DOHH2 (cell line): ENCODE measurements at regions not wholly inside any gene's neighbourhood (a gene's known extent, or its start where the extent isn't known, plus 50 kb on each side); places are given as distances from the start of the nearest gene placed in this dataset.

Experiments
- H3F3A ChIP-seq: fragments of 200-600 bp; sonication (generic), shearing (Covaris generic); 2 replicates; pipeline ENCODE4 v1.6.0; 2016; ENCODE audit warnings: antibody characterized with exemption, mild to moderate bottlenecking; ENCODE audit not compliant: control insufficient read depth, insufficient read depth
- H3K27ac ChIP-seq: fragments of 200-600 bp; sonication (generic); 2 replicates; pipeline ENCODE4 v1.5.1; 2014; ENCODE audit warnings: low read depth, mild to moderate bottlenecking, low read length, moderate library complexity
- H3K27me3 ChIP-seq: fragments of 200-600 bp; sonication (generic); 2 replicates; pipeline ENCODE4 v1.6.1; 2014; ENCODE audit warnings: mild to moderate bottlenecking, low read length, mixed read lengths; ENCODE audit not compliant: control insufficient read depth
- H3K36me3 ChIP-seq: fragments of 200-600 bp; sonication (generic); 2 replicates; pipeline ENCODE4 v1.6.1; 2014; ENCODE audit warnings: mild to moderate bottlenecking, low read length, moderate library complexity, mixed read lengths; ENCODE audit not compliant: control insufficient read depth
- H3K4me1 ChIP-seq: fragments of 200-600 bp; sonication (generic); 2 replicates; pipeline ENCODE4 v1.6.1; 2014; ENCODE audit warnings: mild to moderate bottlenecking, low read length, mixed read lengths; ENCODE audit not compliant: control insufficient read depth
- H3K4me2 ChIP-seq: fragments of 200-600 bp; sonication (generic); 2 replicates; pipeline ENCODE4 v1.6.0; 2014; ENCODE audit warnings: mild to moderate bottlenecking, low read length, moderate library complexity
- H3K4me3 ChIP-seq: fragments of 200-600 bp; sonication (generic); 2 replicates; pipeline ENCODE4 v1.5.1; 2014; ENCODE audit warnings: mild to moderate bottlenecking, low read length, mixed read lengths
- H3K79me2 ChIP-seq: fragments of 200-600 bp; sonication (generic); 2 replicates; pipeline ENCODE4 v1.6.1; 2014; ENCODE audit warnings: mild to moderate bottlenecking, low read length, mixed read lengths; ENCODE audit not compliant: control insufficient read depth
- H3K9me2 ChIP-seq: fragments of 200-600 bp; sonication (generic); replicated peaks from 2 replicates; pipeline ENCODE4 v1.6.1; 2014; ENCODE audit warnings: mild to moderate bottlenecking, low read length, mixed read lengths; ENCODE audit not compliant: control insufficient read depth
- H3K9me3 ChIP-seq: fragments of 200-600 bp; sonication (generic); 2 replicates; pipeline ENCODE4 v1.6.1; 2014; ENCODE audit warnings: antibody characterized with exemption, low read length, mixed read lengths; ENCODE audit not compliant: control insufficient read depth, insufficient read depth
- H4K20me1 ChIP-seq: fragments of 200-600 bp; sonication (generic); 2 replicates; pipeline ENCODE4 v1.6.0; 2014; ENCODE audit warnings: low read depth, mild to moderate bottlenecking, antibody characterized with exemption, low read length, moderate library complexity; ENCODE audit not compliant: control insufficient read depth, insufficient read depth
- EZH2phosphoT487 ChIP-seq: fragments of 200-600 bp; sonication (generic); IDR thresholded peaks from 2 replicates; pipeline ENCODE4 v1.6.1; 2017; ENCODE audit warnings: borderline replicate concordance, mild to moderate bottlenecking, antibody characterized with exemption, low read length, moderate library complexity, mixed read lengths
- TF ChIP-seq, protein P1 (sequence below): fragments of 200-600 bp; sonication (generic); IDR thresholded peaks from one replicate; pipeline ENCODE4 v1.5.1; 2014; ENCODE audit warnings: antibody characterized with exemption, mild to moderate bottlenecking, low read depth, low read length; ENCODE audit not compliant: poor library complexity, severe bottlenecking

DNA sequence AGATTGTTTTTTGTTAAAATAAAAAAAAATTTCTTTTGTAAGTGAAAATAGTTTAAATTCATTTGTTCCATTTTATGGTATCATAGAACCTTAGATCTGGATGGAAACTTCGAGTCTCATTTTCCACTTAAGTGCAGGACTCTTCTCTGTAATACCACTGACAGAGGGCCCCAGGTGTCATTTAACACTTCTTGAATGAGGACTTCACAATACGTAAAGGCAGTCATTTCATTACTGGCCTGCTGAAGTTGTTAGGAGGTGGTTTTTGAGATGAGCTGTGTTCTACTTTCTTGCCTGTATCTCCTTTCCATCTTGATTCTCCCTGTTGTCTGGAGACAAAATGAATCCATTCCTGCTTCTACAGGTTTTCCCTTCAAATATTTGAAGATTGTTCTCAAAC lies 455.3 kb downstream of the DMRT2 start:
- Histone ChIP-seq H3K9me3 (no peaks in the 10 kb centered on the region), H3F3A (no peaks in the 10 kb centered on the region), H3K27me3 (no peaks in the 10 kb centered on the region), H3K4me3 (no peak overlapping the region), H3K9me2 (no peaks in the 10 kb centered on the region), H3K79me2 (no peaks in the 10 kb centered on the region), H3K36me3 (no peaks in the 10 kb centered on the region), H3K27ac (no peak overlapping the region), H3K4me1 (no peaks in the 10 kb centered on the region), H4K20me1 (no peaks in the 10 kb centered on the region), H3K4me2 (no peak overlapping the region)
- no peak for TF ChIP-seq EZH2phosphoT487
- TF ChIP-seq, protein P1, sequence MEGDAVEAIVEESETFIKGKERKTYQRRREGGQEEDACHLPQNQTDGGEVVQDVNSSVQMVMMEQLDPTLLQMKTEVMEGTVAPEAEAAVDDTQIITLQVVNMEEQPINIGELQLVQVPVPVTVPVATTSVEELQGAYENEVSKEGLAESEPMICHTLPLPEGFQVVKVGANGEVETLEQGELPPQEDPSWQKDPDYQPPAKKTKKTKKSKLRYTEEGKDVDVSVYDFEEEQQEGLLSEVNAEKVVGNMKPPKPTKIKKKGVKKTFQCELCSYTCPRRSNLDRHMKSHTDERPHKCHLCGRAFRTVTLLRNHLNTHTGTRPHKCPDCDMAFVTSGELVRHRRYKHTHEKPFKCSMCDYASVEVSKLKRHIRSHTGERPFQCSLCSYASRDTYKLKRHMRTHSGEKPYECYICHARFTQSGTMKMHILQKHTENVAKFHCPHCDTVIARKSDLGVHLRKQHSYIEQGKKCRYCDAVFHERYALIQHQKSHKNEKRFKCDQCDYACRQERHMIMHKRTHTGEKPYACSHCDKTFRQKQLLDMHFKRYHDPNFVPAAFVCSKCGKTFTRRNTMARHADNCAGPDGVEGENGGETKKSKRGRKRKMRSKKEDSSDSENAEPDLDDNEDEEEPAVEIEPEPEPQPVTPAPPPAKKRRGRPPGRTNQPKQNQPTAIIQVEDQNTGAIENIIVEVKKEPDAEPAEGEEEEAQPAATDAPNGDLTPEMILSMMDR, result no peak

DNA sequence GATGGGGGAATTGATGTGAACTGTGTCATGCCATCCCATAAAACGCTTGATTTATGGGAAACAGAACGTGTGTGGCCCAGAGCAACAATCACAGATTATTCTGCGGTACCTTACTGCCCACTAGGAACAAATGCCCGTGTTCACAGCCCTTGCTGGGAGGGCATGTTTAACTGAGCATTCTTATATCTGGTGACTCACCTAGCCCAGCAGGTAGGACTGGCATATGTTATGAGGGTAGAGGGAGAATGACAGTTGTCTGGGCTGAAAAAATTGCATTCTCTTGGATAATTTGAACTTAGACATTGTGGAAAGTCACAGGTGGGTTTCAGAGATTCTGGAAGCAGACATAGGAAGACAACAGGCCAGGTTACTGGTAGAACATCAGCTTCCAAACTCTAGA lies 460.6 kb downstream of the DMRT2 start:
- no peak overlapping the region for H3K27ac ChIP-seq
- no peaks in the 10 kb centered on the region for H3K9me3 ChIP-seq
- TF ChIP-seq, protein P1, result no peak
- TF ChIP-seq EZH2phosphoT487, result no peak
- H4K20me1 ChIP-seq, result no peaks in the 10 kb centered on the region
- no peaks in the 10 kb centered on the region for H3K4me1 ChIP-seq
- no peaks in the 10 kb centered on the region for H3K79me2 ChIP-seq
- no peak overlapping the region for H3K4me2 ChIP-seq
- H3K36me3 ChIP-seq, result no peaks in the 10 kb centered on the region
- H3F3A ChIP-seq, result no peaks in the 10 kb centered on the region
- no peak overlapping the region for H3K4me3 ChIP-seq
- no peaks in the 10 kb centered on the region for H3K9me2 ChIP-seq
- H3K27me3 ChIP-seq, result no peaks in the 10 kb centered on the region

DNA sequence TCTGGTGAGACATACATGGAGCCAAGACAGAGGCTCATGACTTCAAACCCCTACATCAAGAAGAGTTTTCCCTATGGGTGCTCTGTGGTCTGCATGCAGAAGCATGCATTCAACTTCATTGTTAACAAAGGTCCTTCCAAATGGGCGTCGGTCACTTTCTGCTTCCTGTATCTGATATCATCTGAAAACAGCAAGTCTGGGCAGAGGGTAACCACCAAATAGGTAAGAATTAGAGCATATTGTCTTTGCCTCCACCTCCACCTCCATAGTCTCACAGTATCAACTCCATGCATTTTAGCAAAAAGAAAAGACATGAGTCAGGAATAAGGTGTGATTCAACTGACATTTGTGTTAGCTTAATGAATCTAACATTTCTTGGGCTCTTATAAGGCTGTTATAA lies 462.9 kb downstream of the DMRT2 start:
- no peaks in the 10 kb centered on the region for H3K9me2 ChIP-seq
- no peaks in the 10 kb centered on the region for H3K9me3 ChIP-seq
- H3K4me3 ChIP-seq, result no peak overlapping the region
- no peaks in the 10 kb centered on the region for H4K20me1 ChIP-seq
- H3K36me3 ChIP-seq, result no peaks in the 10 kb centered on the region
- H3F3A ChIP-seq, result no peaks in the 10 kb centered on the region
- no peak overlapping the region for H3K4me2 ChIP-seq
- TF ChIP-seq, protein P1, result no peak
- TF ChIP-seq EZH2phosphoT487, result no peak
- no peaks in the 10 kb centered on the region for H3K4me1 ChIP-seq
- no peaks in the 10 kb centered on the region for H3K27me3 ChIP-seq
- no peaks in the 10 kb centered on the region for H3K79me2 ChIP-seq
- no peak overlapping the region for H3K27ac ChIP-seq

DNA sequence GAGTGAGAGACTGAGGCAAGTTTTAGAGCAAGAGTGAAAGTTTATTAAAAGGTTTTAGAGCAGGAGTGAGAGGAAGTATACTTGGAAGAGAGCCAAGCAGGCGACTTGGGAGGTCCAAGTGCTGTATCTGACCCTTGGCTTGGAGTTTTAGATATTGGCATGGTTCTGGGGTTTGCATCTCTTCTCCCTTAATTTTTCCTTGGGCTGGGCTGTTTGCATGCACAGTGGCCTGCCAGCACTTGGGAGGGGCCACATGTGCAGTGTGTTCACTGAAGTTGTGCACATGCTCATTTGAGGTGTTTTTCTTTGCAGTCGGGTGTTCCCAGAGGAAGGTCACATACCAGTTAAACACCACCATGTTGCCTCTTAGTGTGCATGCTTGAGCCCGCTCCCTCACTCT lies 464.1 kb downstream of the DMRT2 start:
- Histone ChIP-seq H3K4me3 (no peak overlapping the region), H3K4me2 (no peak overlapping the region), H3K4me1 (no peaks in the 10 kb centered on the region), H3K79me2 (no peaks in the 10 kb centered on the region), H3K9me3 (no peaks in the 10 kb centered on the region), H3K27me3 (no peaks in the 10 kb centered on the region), H3F3A (no peaks in the 10 kb centered on the region), H4K20me1 (no peaks in the 10 kb centered on the region), H3K9me2 (no peaks in the 10 kb centered on the region), H3K36me3 (no peaks in the 10 kb centered on the region), H3K27ac (no peak overlapping the region)
- no peak for TF ChIP-seq EZH2phosphoT487
- TF ChIP-seq, protein P1, result no peak
